Stomach (tissue), 8 donors: ENCODE measurements at regions not wholly inside any gene's neighbourhood (a gene's known extent, or its start where the extent isn't known, plus 50 kb on each side); places are given as distances from the start of the nearest gene placed in this dataset.

ENCODE experiments used
- DNase-seq, 2 donors: peaks; one replicate each; pipeline versions ENCODE4 v3.0.0 to v3.0.0-alpha.2; 2013 to 2019
- H3K27ac ChIP-seq, 5 donors: fragments of 200-600 bp in 4 of 5; sonication (generic) in 4 of 5; one replicate each; pipeline ENCODE4 v1.5.1; 2013 to 2019; ENCODE audit warnings: mild to moderate bottlenecking in 1 of 5, moderate library complexity in 1 of 5
- H3K27me3 ChIP-seq, 3 donors: fragments of 200-600 bp; sonication (generic); one replicate each; pipeline ENCODE4 v1.5.1; 2017 to 2019; ENCODE audit warnings: mixed run types in 1 of 3
- H3K36me3 ChIP-seq, 4 donors: fragments of 200-600 bp; sonication (generic); 1 replicate in 3 of 4; 2 replicates in 1 of 4; pipeline ENCODE4 v1.5.1; 2016 to 2019
- H3K4me1 ChIP-seq, 4 donors: fragments of 200-600 bp; sonication (generic); one replicate each; pipeline ENCODE4 v1.5.1; 2016 to 2019
- H3K4me3 ChIP-seq, 4 donors: fragments of 200-600 bp; sonication (generic) in 3 of 4; one replicate each; pipeline ENCODE4 v1.5.1; 2016 to 2019; ENCODE audit warnings: mild to moderate bottlenecking in 1 of 4
- H3K9me3 ChIP-seq, 4 donors: fragments of 200-600 bp; sonication (generic); one replicate each; pipeline ENCODE4 v1.5.1; 2016 to 2019
- EP300 ChIP-seq: sonication (generic); formaldehyde crosslinking; IDR thresholded peaks from one replicate; pipeline ENCODE4 v1.6.1; 2017; ENCODE audit warnings: antibody characterized with exemption
- POLR2A ChIP-seq, 4 donors: fragments of 450-650 bp; IDR thresholded peaks; one replicate each; pipeline ENCODE4 v1.6.1; 2016; ENCODE audit warnings: antibody characterized with exemption in 4 of 4, control low read depth in 2 of 4, mild to moderate bottlenecking in 1 of 4, moderate library complexity in 1 of 4
- POLR2AphosphoS5 ChIP-seq, 3 donors: sonication (generic); formaldehyde crosslinking; IDR thresholded peaks; one replicate each; pipeline ENCODE4 v1.6.1; 2016; ENCODE audit warnings: antibody characterized with exemption in 3 of 3
- WGBS, 5 donors: extraction: QIAGEN DNeasy Blood & Tissue Kit in 3 of 5; methylation state at CpG; one replicate each; pipeline versions ENCODE4 v1.1.5 to v1.1.7; 2013 to 2018; 5-methylcytosine and 5-hydroxymethylcytosine counted together
- intact Hi-C: fragments of 100-400 bp; cut with DNase I; formaldehyde crosslinking; loops from one replicate; pipeline ENCODE4 v1.15.1; 2023; ENCODE audit warnings: low total_unique reads
- TF ChIP-seq, protein P1 (sequence below), 7 experiments: fragments of 450-650 bp in 4 of 7; fragments of 200-600 bp in 3 of 7; sonication (generic) in 3 of 7; IDR thresholded peaks; one replicate each; pipeline ENCODE4 v1.5.1; 2016 to 2019; ENCODE audit warnings: antibody characterized with exemption in 7 of 7, control low read depth in 2 of 7, mild to moderate bottlenecking in 1 of 7
- donor health status: healthy with polysubstance abuse.
- donor health status: Bipolar disorder and iron deficiency.
- donor health status: healthy.

DNA sequence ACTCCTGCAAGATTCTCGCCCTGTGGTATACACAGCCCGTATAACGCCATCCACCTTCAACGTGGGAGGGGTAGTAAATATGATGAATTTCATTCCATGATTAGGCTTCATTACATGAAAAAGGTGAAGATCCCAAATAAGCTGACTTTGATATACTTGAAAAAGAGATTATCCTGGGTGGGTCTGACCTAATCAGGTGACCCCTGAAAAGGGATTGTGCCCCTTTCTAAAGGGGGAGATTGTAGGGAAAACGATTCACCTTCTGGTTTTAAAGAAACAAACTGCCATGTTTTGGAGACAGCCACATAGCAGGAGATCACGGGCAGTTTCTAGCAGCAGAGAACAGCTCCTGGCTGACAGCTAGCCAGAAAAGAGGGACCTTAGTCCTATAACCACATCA, 155.1 kb upstream of the SMLR1 start:
- no peak overlapping the region for H3K27ac ChIP-seq
- peaks cover 0 to 20% (median 8%) of the 10 kb centered on the region in 4 donors for H3K4me1 ChIP-seq
- WGBS, 5 donors: 88 to 92% (median 89%) methylated on average over 6 of the region's 6 CpGs
- no peaks in the 10 kb centered on the region for H3K27me3 ChIP-seq
- H3K9me3 ChIP-seq: peaks cover 0 to 3% (median 0%) of the 10 kb centered on the region in 4 donors
- H3K4me3 ChIP-seq: no peak overlapping the region
- H3K36me3 ChIP-seq: no peaks in the 10 kb centered on the region
- no peak for TF ChIP-seq POLR2A (IDR thresholded peaks at IDR 0.05)
- no peak for TF ChIP-seq POLR2AphosphoS5 (IDR thresholded peaks at IDR 0.05)
- TF ChIP-seq, protein P1, sequence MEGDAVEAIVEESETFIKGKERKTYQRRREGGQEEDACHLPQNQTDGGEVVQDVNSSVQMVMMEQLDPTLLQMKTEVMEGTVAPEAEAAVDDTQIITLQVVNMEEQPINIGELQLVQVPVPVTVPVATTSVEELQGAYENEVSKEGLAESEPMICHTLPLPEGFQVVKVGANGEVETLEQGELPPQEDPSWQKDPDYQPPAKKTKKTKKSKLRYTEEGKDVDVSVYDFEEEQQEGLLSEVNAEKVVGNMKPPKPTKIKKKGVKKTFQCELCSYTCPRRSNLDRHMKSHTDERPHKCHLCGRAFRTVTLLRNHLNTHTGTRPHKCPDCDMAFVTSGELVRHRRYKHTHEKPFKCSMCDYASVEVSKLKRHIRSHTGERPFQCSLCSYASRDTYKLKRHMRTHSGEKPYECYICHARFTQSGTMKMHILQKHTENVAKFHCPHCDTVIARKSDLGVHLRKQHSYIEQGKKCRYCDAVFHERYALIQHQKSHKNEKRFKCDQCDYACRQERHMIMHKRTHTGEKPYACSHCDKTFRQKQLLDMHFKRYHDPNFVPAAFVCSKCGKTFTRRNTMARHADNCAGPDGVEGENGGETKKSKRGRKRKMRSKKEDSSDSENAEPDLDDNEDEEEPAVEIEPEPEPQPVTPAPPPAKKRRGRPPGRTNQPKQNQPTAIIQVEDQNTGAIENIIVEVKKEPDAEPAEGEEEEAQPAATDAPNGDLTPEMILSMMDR (IDR thresholded peaks at IDR 0.05): no peak
- TF ChIP-seq EP300: no peak
- intact Hi-C loops: no loop called here
- DNase-seq: no peak

DNA sequence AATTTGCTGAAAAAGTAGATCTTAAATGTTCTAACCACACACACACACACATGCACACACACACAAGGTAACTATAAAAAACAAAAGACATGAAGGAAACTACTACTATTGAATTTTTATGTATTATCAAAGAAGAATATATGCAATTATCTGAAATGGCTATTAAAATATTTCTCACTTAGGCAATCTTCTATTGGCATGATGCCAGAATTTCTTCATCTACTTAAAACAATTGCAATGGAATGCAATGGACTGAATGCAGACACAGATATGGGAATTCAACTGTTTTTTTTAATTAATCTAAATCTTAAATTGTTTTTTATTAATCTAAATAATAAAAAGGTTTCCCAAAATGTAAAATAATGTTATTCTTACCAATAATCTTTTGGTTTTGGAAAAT, 152.6 kb upstream of the SMLR1 start:
- H3K27ac ChIP-seq: no peak overlapping the region
- peaks cover 0 to 20% (median 8%) of the 10 kb centered on the region in 4 donors for H3K4me1 ChIP-seq
- DNase-seq: no peak
- H3K9me3 ChIP-seq: peaks cover 0 to 8% (median 0%) of the 10 kb centered on the region in 4 donors
- no peak overlapping the region for H3K4me3 ChIP-seq
- H3K36me3 ChIP-seq: no peaks in the 10 kb centered on the region
- H3K27me3 ChIP-seq: no peaks in the 10 kb centered on the region
- TF ChIP-seq POLR2A (IDR thresholded peaks at IDR 0.05): no peak
- TF ChIP-seq, protein P1 (IDR thresholded peaks at IDR 0.05): no peak
- no peak for TF ChIP-seq EP300
- TF ChIP-seq POLR2AphosphoS5 (IDR thresholded peaks at IDR 0.05): no peak
- intact Hi-C loops: no loop called here

DNA sequence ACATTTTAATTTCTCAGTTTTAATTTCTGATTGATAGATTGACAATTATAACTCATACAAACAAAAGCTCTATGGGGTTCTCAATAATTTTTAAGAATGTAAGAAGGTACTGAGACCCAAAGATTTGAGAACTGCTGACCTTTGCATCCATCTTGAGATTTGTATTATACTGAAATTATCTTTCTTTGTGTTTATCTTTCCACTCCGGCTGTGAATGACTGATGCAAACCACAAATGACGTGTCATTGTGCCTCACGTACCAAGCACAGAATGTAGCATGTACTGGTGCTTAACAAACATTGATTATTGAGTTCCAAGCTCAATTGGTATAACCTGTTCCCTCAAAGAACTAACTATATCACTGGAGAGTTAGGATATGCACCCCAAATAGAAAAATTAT, 152.1 kb upstream of the SMLR1 start:
- Histone ChIP-seq H3K4me1 (peaks cover 0 to 20% (median 8%) of the 10 kb centered on the region in 4 donors), H3K4me3 (no peak overlapping the region), H3K27me3 (no peaks in the 10 kb centered on the region), H3K36me3 (no peaks in the 10 kb centered on the region), H3K27ac (no peak overlapping the region), H3K9me3 (peaks cover 0 to 8% (median 0%) of the 10 kb centered on the region in 4 donors)
- no peak for TF ChIP-seq EP300
- peak in 1 of 3 donors; percentile 55 for TF ChIP-seq POLR2AphosphoS5 (IDR thresholded peaks at IDR 0.05)
- peak; percentile 34 to 36 for DNase-seq
- WGBS, 5 donors: 11 to 52% (median 29%) methylated on average over 3 of the region's 3 CpGs
- intact Hi-C loops: no loop called here

DNA sequence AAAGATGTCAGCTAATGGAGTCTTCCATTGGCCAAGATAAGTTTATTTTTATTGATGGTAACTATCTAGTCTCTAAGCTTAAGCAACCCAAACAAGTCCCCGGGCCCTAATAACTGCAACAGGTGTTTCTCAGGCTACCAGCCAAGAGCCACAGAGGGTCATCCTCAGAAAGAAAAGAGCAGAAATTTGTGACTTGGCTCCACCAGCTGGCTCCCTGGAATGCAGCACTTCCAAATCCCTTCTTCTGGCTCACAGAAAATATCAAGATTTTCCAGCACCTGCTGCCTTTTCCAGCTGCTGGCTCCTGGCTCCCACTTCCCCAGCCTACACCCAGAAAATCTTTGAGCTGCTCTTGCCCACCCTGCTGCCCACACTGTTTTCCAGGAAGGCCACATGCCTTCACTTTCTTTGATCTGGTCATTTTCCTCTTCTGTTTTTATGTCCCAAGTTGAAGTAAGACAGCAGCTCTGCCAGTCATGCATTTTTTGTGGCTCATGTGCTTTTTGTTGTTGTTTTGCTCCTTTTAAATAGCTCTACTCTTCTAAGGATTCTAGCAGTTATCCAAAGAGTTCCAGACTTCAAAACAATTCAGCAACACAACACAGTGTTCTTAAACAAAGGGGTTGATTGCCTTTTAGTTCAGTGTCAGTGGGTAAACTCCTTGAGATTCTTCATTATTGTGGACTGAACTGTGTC, 151.0 kb upstream of the SMLR1 start:
- 26 to 43% (median 28%) methylated on average over 1 of the region's 1 CpG for WGBS, 5 donors
- Histone ChIP-seq H3K9me3 (peaks cover 0 to 8% (median 0%) of the 10 kb centered on the region in 4 donors), H3K4me1 (peaks cover 0 to 20% (median 8%) of the 10 kb centered on the region in 4 donors), H3K4me3 (no peak overlapping the region), H3K36me3 (no peaks in the 10 kb centered on the region), H3K27me3 (no peaks in the 10 kb centered on the region), H3K27ac (peak overlapping the region in 1 of 5 donors; percentile 14)
- TF ChIP-seq POLR2A (IDR thresholded peaks at IDR 0.05) (no peak), POLR2AphosphoS5 (IDR thresholded peaks at IDR 0.05) (no peak), EP300 (no peak)
- TF ChIP-seq, protein P1 (IDR thresholded peaks at IDR 0.05): no peak
- intact Hi-C loops: no loop called here
- peak in 1 of 2 donors; percentile 39 for DNase-seq

DNA sequence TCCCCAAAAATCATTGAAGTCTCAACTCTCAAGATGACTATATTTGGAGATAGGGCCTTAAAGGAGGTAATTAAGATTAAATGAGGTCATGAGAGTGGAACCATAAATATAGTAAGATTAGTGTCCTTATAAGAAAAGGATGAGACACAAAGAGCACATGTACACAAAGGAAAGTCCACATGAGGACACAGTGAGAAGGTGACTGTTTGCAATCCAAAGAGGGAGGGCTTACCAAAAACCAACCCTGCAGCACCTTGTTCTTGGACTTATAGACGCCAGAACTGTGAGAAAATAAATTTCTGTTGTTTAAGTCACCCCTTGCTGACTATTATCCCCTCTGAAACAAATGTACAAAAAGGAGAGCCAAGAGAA, 150.4 kb upstream of the SMLR1 start:
- intact Hi-C loops: no loop called here
- H3K9me3 ChIP-seq: peaks cover 0 to 8% (median 0%) of the 10 kb centered on the region in 4 donors
- no peak overlapping the region for H3K4me3 ChIP-seq
- H3K27me3 ChIP-seq: no peaks in the 10 kb centered on the region
- whole genome bisulfite sequencing, 5 donors: 79 to 88% (median 85%) methylated on average over 1 of the region's 1 CpG
- H3K4me1 ChIP-seq: peaks cover 0 to 20% (median 8%) of the 10 kb centered on the region in 4 donors
- no peak overlapping the region for H3K27ac ChIP-seq
- H3K36me3 ChIP-seq: no peaks in the 10 kb centered on the region
- no peak for DNase-seq
- no peak for TF ChIP-seq POLR2AphosphoS5 (IDR thresholded peaks at IDR 0.05)
- TF ChIP-seq POLR2A (IDR thresholded peaks at IDR 0.05): no peak
- TF ChIP-seq, protein P1 (IDR thresholded peaks at IDR 0.05): no peak
- no peak for TF ChIP-seq EP300
